VCaP (cell line): ENCODE measurements at regions not wholly inside any gene's neighbourhood (a gene's known extent, or its start where the extent isn't known, plus 50 kb on each side); places are given as distances from the start of the nearest gene placed in this dataset.

Experiments
- H3K27ac ChIP-seq: fragments of 450-650 bp; 2 replicates; pipeline ENCODE4 v1.5.1; 2017
- TF ChIP-seq, protein P1 (sequence below): fragments of 450-650 bp; conservative IDR thresholded peaks from 2 replicates; pipeline ENCODE4 v1.5.1; 2017; ENCODE audit warnings: mild to moderate bottlenecking, moderate library complexity

DNA sequence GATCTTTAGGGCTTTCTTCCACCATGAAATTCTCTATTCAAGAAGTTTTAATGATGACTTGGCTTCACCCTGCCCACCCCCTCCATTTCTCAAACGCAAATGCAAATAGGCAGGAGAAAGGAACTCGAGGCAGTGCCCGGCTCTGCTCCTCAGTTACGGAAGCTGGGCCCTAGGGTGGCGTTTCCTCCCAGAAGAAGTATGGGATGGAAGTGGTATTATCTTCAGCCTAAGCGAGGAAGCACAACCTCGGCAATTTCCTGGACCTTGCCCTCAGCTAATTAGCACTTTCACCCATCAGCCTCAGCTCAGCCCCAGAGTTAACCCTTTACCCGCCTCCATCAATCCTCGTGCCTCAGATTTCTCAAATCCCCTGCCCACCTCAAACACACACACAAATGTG lies 58.2 kb upstream of the LRRC55 start:
- TF ChIP-seq, protein P1, sequence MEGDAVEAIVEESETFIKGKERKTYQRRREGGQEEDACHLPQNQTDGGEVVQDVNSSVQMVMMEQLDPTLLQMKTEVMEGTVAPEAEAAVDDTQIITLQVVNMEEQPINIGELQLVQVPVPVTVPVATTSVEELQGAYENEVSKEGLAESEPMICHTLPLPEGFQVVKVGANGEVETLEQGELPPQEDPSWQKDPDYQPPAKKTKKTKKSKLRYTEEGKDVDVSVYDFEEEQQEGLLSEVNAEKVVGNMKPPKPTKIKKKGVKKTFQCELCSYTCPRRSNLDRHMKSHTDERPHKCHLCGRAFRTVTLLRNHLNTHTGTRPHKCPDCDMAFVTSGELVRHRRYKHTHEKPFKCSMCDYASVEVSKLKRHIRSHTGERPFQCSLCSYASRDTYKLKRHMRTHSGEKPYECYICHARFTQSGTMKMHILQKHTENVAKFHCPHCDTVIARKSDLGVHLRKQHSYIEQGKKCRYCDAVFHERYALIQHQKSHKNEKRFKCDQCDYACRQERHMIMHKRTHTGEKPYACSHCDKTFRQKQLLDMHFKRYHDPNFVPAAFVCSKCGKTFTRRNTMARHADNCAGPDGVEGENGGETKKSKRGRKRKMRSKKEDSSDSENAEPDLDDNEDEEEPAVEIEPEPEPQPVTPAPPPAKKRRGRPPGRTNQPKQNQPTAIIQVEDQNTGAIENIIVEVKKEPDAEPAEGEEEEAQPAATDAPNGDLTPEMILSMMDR = no peak
- H3K27ac ChIP-seq = no peak overlapping the region

- TF ChIP-seq, protein P1 = no peak
- no peak overlapping the region for H3K27ac ChIP-seq
Measured at GRCh38 chr11:57124505-57124904, 57.2 kb upstream of the LRRC55 start.

- TF ChIP-seq, protein P1 = no peak
- H3K27ac ChIP-seq = no peak overlapping the region
Measured at GRCh38 chr11:57124917-57125316, 56.8 kb upstream of the LRRC55 start.

DNA sequence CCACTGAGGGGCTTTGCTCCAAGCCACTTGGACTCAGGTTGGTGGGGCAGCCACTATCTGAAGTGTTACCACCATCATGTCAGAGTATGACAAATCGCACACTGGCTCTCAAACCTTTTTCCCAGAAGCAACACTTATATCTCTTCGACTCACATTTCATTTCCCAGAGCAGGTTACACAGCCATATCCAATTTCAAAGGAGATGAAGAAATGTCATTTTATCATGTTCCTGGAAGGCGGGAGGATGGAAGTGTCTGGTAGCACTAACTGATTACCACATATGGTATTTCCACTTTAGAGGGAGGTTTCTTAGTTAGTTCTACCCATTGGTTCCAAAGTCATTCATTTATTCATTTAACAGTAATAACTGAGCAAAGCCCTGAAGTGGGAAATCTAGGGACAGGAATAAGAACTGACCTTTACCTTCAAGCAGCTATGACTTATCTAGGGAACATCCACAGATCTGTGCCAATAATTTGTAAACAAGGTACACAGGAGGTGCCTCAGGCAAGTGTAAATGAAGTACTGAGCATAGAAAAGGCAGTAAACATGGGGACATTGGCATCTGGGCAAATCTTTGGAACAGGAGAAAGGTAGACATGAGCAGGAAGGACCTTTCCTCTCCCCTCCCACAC lies 54.9 kb upstream of the LRRC55 start:
- no peak overlapping the region for H3K27ac ChIP-seq
- TF ChIP-seq, protein P1 = no peak

- no peak overlapping the region for H3K27ac ChIP-seq
- TF ChIP-seq, protein P1 = peak; percentile 92
Measured at GRCh38 chr11:57131080-57131790, 50.5 kb upstream of the LRRC55 start.
